Common myeloid progenitor, CD34-positive (primary cell): ENCODE measurements at regions not wholly inside any gene's neighbourhood (a gene's known extent, or its start where the extent isn't known, plus 50 kb on each side); places are given as distances from the start of the nearest gene placed in this dataset.

Source experiments
- CTCF ChIA-PET: fragments of 350-600 bp; sonication (Branson Sonifier 250); formaldehyde crosslinking; loops from one replicate; lab custom pipeline; 2021; ENCODE audit warnings: antibody characterized with exemption; lab: Charles Lee
- POLR2A ChIA-PET: fragments of 350-600 bp; sonication (Branson Sonifier 250); formaldehyde crosslinking; loops from one replicate; lab custom pipeline; 2021; ENCODE audit warnings: antibody characterized with exemption; lab: Charles Lee
- DNase-seq, 3 donors: peaks; one replicate each; pipeline versions ENCODE4 v3.0.0 to v3.0.0-alpha.2; 2013
- H3K27ac ChIP-seq, 2 experiments: 1 replicate in 1 of 2; 2 replicates in 1 of 2; pipeline ENCODE4 v1.7.0; 2013; ENCODE audit warnings: inconsistent platforms in 2 of 2, low read length in 2 of 2, mild to moderate bottlenecking in 2 of 2, low read depth in 1 of 2, moderate library complexity in 1 of 2; ENCODE audit not compliant: severe bottlenecking in 2 of 2, insufficient read depth in 1 of 2, poor library complexity in 1 of 2
- H3K27me3 ChIP-seq, 5 experiments: replicated peaks in 2 of 5; 1 replicate in 3 of 5; 2 replicates in 2 of 5; pipeline versions ENCODE4 v1.6.1 to v1.7.0; 2013; ENCODE audit warnings: low read length in 4 of 5, mild to moderate bottlenecking in 2 of 5, moderate library complexity in 2 of 5, inconsistent platforms in 1 of 5; ENCODE audit not compliant: insufficient read depth in 5 of 5, control insufficient read depth in 4 of 5
- H3K36me3 ChIP-seq, 4 experiments: 1 replicate in 2 of 4; 2 replicates in 2 of 4; pipeline versions ENCODE4 v1.6.1 to v1.7.0; 2013; ENCODE audit warnings: low read length in 3 of 4, control low read depth in 1 of 4, mild to moderate bottlenecking in 1 of 4; ENCODE audit not compliant: control insufficient read depth in 4 of 4, insufficient read depth in 4 of 4
- H3K4me1 ChIP-seq, 4 experiments: 1 replicate in 3 of 4; 2 replicates in 1 of 4; pipeline versions ENCODE4 v1.6.1 to v1.7.1; 2013; ENCODE audit warnings: low read length in 3 of 4, mild to moderate bottlenecking in 3 of 4, control low read depth in 1 of 4, inconsistent platforms in 1 of 4, moderate library complexity in 1 of 4; ENCODE audit not compliant: control insufficient read depth in 4 of 4, insufficient read depth in 4 of 4; ENCODE audit errors: control extremely low read depth in 1 of 4
- H3K4me3 ChIP-seq, 7 experiments: 1 replicate in 4 of 7; 2 replicates in 3 of 7; pipeline versions ENCODE4 v1.5.1 to v1.7.0; 2013; ENCODE audit warnings: mild to moderate bottlenecking in 7 of 7, low read length in 6 of 7, moderate library complexity in 6 of 7, inconsistent platforms in 2 of 7, low read depth in 2 of 7, control low read depth in 1 of 7; ENCODE audit not compliant: insufficient read depth in 4 of 7, control insufficient read depth in 1 of 7; ENCODE audit errors: extremely low read depth in 1 of 7
- H3K9me3 ChIP-seq, 5 experiments: 1 replicate in 4 of 5; 2 replicates in 1 of 5; pipeline versions ENCODE4 v1.6.1 to v1.7.1; 2013; ENCODE audit warnings: low read length in 4 of 5, mild to moderate bottlenecking in 2 of 5, inconsistent platforms in 1 of 5, low read depth in 1 of 5, moderate library complexity in 1 of 5; ENCODE audit not compliant: control insufficient read depth in 4 of 5, insufficient read depth in 2 of 5; ENCODE audit errors: control extremely low read depth in 1 of 5
- WGBS: methylation state at CpG from one replicate; pipeline ENCODE4 v1.1.5; 2013; ENCODE audit not compliant: insufficient coverage; 5-methylcytosine and 5-hydroxymethylcytosine counted together

- Histone ChIP-seq H3K27ac (no peak overlapping the region), H3K9me3 (no peaks in the 10 kb centered on the region), H3K4me1 (no peaks in the 10 kb centered on the region), H3K4me3 (no peak overlapping the region), H3K27me3 (no peaks in the 10 kb centered on the region), H3K36me3 (no peaks in the 10 kb centered on the region)
- 94% methylated on average over 2 of the region's 4 CpGs for WGBS
- no peak for DNase-seq
- ChIA-PET CTCF (no interaction called here), POLR2A (no interaction called here)
Observed at GRCh38 chr13:33945477-33945876, 127.5 kb downstream of the RFC3 start.

- no peak overlapping the region for H3K27ac ChIP-seq
- no CpG with 5 or more reads among the region's 1 CpG for WGBS
Observed at GRCh38 chr13:33953203-33953602, 135.3 kb downstream of the RFC3 start.

GRCh38 chr13:33953781-33954180 lies 135.8 kb downstream of the RFC3 start:
- no peaks in the 10 kb centered on the region for H3K36me3 ChIP-seq
- H3K4me1 ChIP-seq, result no peaks in the 10 kb centered on the region
- H3K9me3 ChIP-seq, result no peaks in the 10 kb centered on the region
- CTCF ChIA-PET, result no interaction called here
- no peak overlapping the region for H3K4me3 ChIP-seq
- WGBS, result no CpG with 5 or more reads among the region's 1 CpG
- H3K27me3 ChIP-seq, result no peaks in the 10 kb centered on the region
- no peak for DNase-seq
- no peak overlapping the region for H3K27ac ChIP-seq
- POLR2A ChIA-PET, result no interaction called here

More at GRCh38 chr13:33953203-33953602, 135.3 kb downstream of the RFC3 start:
- no peaks in the 10 kb centered on the region for H3K9me3 ChIP-seq
- POLR2A ChIA-PET, result no interaction called here
- no peak for DNase-seq
- no peak overlapping the region for H3K4me3 ChIP-seq
- no peaks in the 10 kb centered on the region for H3K36me3 ChIP-seq
- CTCF ChIA-PET, result no interaction called here
- H3K4me1 ChIP-seq, result no peaks in the 10 kb centered on the region
- H3K27me3 ChIP-seq, result no peaks in the 10 kb centered on the region

DNA sequence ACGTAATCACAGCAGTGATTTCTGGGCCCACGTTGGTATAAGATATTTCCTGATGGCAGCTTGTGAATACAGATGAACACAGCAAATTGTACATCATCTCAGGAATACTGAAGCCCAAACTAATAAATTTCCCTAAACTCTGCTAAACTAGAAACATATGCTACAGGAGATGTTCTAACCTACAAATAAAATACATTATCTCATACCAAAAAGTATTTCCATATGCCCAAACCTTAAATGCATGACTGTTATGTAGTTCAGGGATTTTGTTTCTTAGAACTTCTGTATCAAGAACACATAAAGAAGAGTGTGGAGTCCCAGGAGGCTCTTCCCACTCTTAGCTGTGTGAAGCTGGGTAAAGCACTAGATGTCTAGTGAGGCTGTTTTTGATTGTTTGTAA lies 138.4 kb downstream of the RFC3 start:
- Histone ChIP-seq H3K27me3 (no peaks in the 10 kb centered on the region), H3K4me3 (no peak overlapping the region), H3K4me1 (no peaks in the 10 kb centered on the region), H3K9me3 (no peaks in the 10 kb centered on the region), H3K36me3 (no peaks in the 10 kb centered on the region), H3K27ac (no peak overlapping the region)
- DNase-seq, result no peak
- 83% methylated on average over 1 of the region's 2 CpGs for WGBS
- ChIA-PET CTCF (no interaction called here), POLR2A (no interaction called here)

DNA sequence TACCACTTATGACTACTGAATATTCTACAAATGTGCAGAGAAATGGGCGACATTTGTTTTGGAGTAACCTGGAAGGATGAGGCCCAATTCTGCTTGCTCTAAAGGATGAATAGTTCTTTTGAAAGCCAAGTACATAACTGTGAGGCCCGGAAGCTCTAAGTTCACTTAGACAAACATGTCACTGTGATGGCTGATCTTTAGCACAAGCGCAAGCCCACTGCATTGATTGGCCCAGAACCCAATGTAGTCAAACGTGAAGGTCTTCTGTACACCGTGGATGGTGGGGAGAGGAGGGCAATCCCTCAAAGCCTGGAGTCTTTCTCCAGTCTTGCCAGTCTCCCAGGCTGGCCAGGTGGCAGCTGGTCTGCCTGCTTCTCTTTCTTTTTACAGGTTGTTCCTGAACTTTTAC lies 139.6 kb downstream of the RFC3 start:
- ChIA-PET CTCF (no interaction called here), POLR2A (interaction anchor here (0.6 kb wide), 1 partner anchor 480 kb away, joined by 3 read pairs; no protein-coding TSS in a partner anchor)
- H3K9me3 ChIP-seq, result no peaks in the 10 kb centered on the region
- no peaks in the 10 kb centered on the region for H3K36me3 ChIP-seq
- H3K27me3 ChIP-seq, result no peaks in the 10 kb centered on the region
- H3K4me3 ChIP-seq, result no peak overlapping the region
- WGBS, result 98% methylated on average over 5 of the region's 5 CpGs
- H3K27ac ChIP-seq, result no peak overlapping the region
- no peaks in the 10 kb centered on the region for H3K4me1 ChIP-seq
- no peak for DNase-seq

GRCh38 chr13:33958964-33959363 lies 141.0 kb downstream of the RFC3 start:
- H3K27me3 ChIP-seq, result no peaks in the 10 kb centered on the region
- H3K4me3 ChIP-seq, result no peak overlapping the region
- no peaks in the 10 kb centered on the region for H3K9me3 ChIP-seq
- H3K27ac ChIP-seq, result no peak overlapping the region
- CTCF ChIA-PET, result no interaction called here
- H3K36me3 ChIP-seq, result no peaks in the 10 kb centered on the region
- H3K4me1 ChIP-seq, result no peaks in the 10 kb centered on the region
- POLR2A ChIA-PET, result no interaction called here
- DNase-seq, result no peak
- 100% methylated on average over 2 of the region's 2 CpGs for WGBS

- POLR2A ChIA-PET, result no interaction called here
- H3K4me3 ChIP-seq, result no peak overlapping the region
- no peak for DNase-seq
- WGBS, result 100% methylated on average over 2 of the region's 3 CpGs
- no peak overlapping the region for H3K27ac ChIP-seq
- no peaks in the 10 kb centered on the region for H3K27me3 ChIP-seq
- no peaks in the 10 kb centered on the region for H3K9me3 ChIP-seq
- H3K36me3 ChIP-seq, result no peaks in the 10 kb centered on the region
- CTCF ChIA-PET, result no interaction called here
- no peaks in the 10 kb centered on the region for H3K4me1 ChIP-seq
Observed at GRCh38 chr13:33963134-33963533, 145.2 kb downstream of the RFC3 start.
